Lung (tissue), 11 donors: ENCODE measurements at regions not wholly inside any gene's neighbourhood (a gene's known extent, or its start where the extent isn't known, plus 50 kb on each side); places are given as distances from the start of the nearest gene placed in this dataset.

Experiments
- ATAC-seq: fragments of 200-7000 bp; cut with Tn5 transposase; one replicate; pipeline ENCODE4 v1.9.1; 2020; ENCODE audit warnings: moderate number of reproducible peaks; ENCODE audit not compliant: insufficient read depth, low FRiP score
- DNase-seq, 3 donors: peaks; one replicate each; pipeline ENCODE4 v3.0.0-alpha.2; 2013 to 2017
- H3K27ac ChIP-seq, 2 donors: one replicate each; pipeline ENCODE4 v1.5.1; 2013; ENCODE audit warnings: mild to moderate bottlenecking in 2 of 2, moderate library complexity in 2 of 2, control low read depth in 1 of 2, inconsistent platforms in 1 of 2, low read depth in 1 of 2, low read length in 1 of 2
- H3K27me3 ChIP-seq, 3 donors: one replicate each; pipeline ENCODE4 v1.5.1; 2013; ENCODE audit warnings: low read length in 2 of 3; ENCODE audit not compliant: control insufficient read depth in 3 of 3, insufficient read depth in 3 of 3
- H3K36me3 ChIP-seq, 4 donors: one replicate each; pipeline ENCODE4 v1.5.1; 2013; ENCODE audit warnings: low read length in 4 of 4, mild to moderate bottlenecking in 1 of 4, moderate library complexity in 1 of 4; ENCODE audit not compliant: control insufficient read depth in 4 of 4, insufficient read depth in 4 of 4
- H3K4me1 ChIP-seq, 5 donors: one replicate each; pipeline ENCODE4 v1.5.1; 2013; ENCODE audit warnings: low read length in 5 of 5, mild to moderate bottlenecking in 2 of 5, moderate library complexity in 1 of 5; ENCODE audit not compliant: control insufficient read depth in 5 of 5, insufficient read depth in 5 of 5
- H3K4me3 ChIP-seq: one replicate; pipeline ENCODE4 v1.5.1; 2013; ENCODE audit warnings: mild to moderate bottlenecking, control low read depth, moderate library complexity
- H3K9ac ChIP-seq, 2 donors: one replicate each; pipeline ENCODE4 v1.5.1; 2013; ENCODE audit warnings: low read length in 2 of 2, control low read depth in 1 of 2; ENCODE audit not compliant: insufficient read depth in 1 of 2
- H3K9me3 ChIP-seq, 4 donors: one replicate each; pipeline ENCODE4 v1.5.1; 2013; ENCODE audit warnings: low read length in 3 of 4, mild to moderate bottlenecking in 1 of 4, moderate library complexity in 1 of 4; ENCODE audit not compliant: control insufficient read depth in 4 of 4, insufficient read depth in 3 of 4
- WGBS, 2 donors: extraction: QIAGEN DNeasy Blood & Tissue Kit; methylation state at CpG; one replicate each; pipeline ENCODE4 v1.1.7; 2013; 5-methylcytosine and 5-hydroxymethylcytosine counted together
- TF ChIP-seq, protein P1 (sequence below): IDR thresholded peaks from 2 replicates; pipeline ENCODE4 v1.5.1; 2012; ENCODE audit warnings: mild to moderate bottlenecking; ENCODE audit errors: control extremely low read depth, extremely low read depth
- donor health status: control.
- donor health status: control.
- donor health status: Bipolar disorder and iron deficiency.
- donor health status: healthy.
- donor health status: DM: yes; HTN: yes; CAD: no.

- Histone ChIP-seq H3K27ac (no peak overlapping the region), H3K36me3 (no peaks in the 10 kb centered on the region), H3K4me1 (no peaks in the 10 kb centered on the region), H3K27me3 (no peaks in the 10 kb centered on the region), H3K4me3 (no peak overlapping the region), H3K9ac (no peak overlapping the region), H3K9me3 (no peaks in the 10 kb centered on the region)
- ATAC-seq (no peak), DNase-seq (no peak)
- TF ChIP-seq, protein P1, sequence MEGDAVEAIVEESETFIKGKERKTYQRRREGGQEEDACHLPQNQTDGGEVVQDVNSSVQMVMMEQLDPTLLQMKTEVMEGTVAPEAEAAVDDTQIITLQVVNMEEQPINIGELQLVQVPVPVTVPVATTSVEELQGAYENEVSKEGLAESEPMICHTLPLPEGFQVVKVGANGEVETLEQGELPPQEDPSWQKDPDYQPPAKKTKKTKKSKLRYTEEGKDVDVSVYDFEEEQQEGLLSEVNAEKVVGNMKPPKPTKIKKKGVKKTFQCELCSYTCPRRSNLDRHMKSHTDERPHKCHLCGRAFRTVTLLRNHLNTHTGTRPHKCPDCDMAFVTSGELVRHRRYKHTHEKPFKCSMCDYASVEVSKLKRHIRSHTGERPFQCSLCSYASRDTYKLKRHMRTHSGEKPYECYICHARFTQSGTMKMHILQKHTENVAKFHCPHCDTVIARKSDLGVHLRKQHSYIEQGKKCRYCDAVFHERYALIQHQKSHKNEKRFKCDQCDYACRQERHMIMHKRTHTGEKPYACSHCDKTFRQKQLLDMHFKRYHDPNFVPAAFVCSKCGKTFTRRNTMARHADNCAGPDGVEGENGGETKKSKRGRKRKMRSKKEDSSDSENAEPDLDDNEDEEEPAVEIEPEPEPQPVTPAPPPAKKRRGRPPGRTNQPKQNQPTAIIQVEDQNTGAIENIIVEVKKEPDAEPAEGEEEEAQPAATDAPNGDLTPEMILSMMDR: no peak
Measured at GRCh38 chr16:63960321-63960720, 1161.5 kb downstream of the CDH11 start.

- Histone ChIP-seq H3K27me3 (no peaks in the 10 kb centered on the region), H3K4me1 (no peaks in the 10 kb centered on the region), H3K9ac (no peak overlapping the region), H3K36me3 (no peaks in the 10 kb centered on the region), H3K9me3 (no peaks in the 10 kb centered on the region), H3K27ac (no peak overlapping the region), H3K4me3 (no peak overlapping the region)
- TF ChIP-seq, protein P1: no peak
- WGBS, 2 donors: 88 to 89% methylated on average over 2 of the region's 2 CpGs
- no peak for DNase-seq
- no peak for ATAC-seq
Measured at GRCh38 chr16:63947022-63947421, 1174.8 kb downstream of the CDH11 start.

DNA sequence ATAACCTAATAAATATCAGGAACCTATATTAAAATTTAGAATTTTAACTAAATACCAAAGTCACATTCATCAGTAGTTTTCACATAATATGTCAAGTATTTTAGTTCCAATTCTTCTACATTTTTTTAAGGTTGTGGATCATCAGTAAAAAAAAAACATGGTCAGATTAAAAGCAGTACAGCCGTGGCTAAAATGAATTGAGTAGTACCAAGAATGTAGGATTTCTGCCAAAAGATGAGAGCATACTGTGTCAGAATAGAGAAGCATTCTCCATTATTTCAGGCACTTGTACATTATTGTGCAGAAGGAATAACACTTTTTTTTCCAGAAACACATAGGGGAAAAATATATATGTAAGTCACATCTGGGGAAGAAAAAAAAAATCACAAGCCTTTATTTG is 1176.1 kb downstream of the CDH11 start:
- 58 to 59% methylated on average over 1 of the region's 1 CpG for WGBS, 2 donors
- H3K36me3 ChIP-seq: no peaks in the 10 kb centered on the region
- no peaks in the 10 kb centered on the region for H3K27me3 ChIP-seq
- no peak overlapping the region for H3K27ac ChIP-seq
- TF ChIP-seq, protein P1: no peak
- no peaks in the 10 kb centered on the region for H3K9me3 ChIP-seq
- H3K9ac ChIP-seq: no peak overlapping the region
- no peak overlapping the region for H3K4me3 ChIP-seq
- H3K4me1 ChIP-seq: no peaks in the 10 kb centered on the region
- DNase-seq (no peak), ATAC-seq (no peak)

DNA sequence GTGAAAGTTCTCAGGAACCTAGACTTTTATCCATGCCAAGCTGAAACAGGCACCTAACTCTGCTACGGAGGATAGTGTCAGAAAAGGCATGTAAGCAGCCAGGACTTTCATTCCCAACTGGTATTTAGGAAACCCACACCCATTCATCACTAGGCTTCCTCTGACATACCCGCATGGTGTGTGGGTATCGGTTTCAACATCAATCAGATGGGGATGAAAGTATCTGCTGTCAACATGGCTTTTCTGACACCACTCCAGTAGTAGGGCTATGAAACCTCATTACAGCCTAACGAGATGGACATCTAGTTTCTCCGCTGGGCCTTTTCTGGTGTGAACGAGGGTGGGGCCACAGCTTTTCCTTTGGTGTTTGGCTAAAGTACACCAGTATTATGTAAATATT is 1178.3 kb downstream of the CDH11 start:
- Histone ChIP-seq H3K4me1 (no peaks in the 10 kb centered on the region), H3K27me3 (no peaks in the 10 kb centered on the region), H3K4me3 (no peak overlapping the region), H3K36me3 (no peaks in the 10 kb centered on the region), H3K9me3 (no peaks in the 10 kb centered on the region), H3K9ac (no peak overlapping the region), H3K27ac (no peak overlapping the region)
- no peak for DNase-seq
- WGBS, 2 donors: 79 to 82% methylated on average over 6 of the region's 6 CpGs
- TF ChIP-seq, protein P1: no peak
- no peak for ATAC-seq
